Type B pancreatic cell (in vitro differentiated cells): ENCODE measurements at regions not wholly inside any gene's neighbourhood (a gene's known extent, or its start where the extent isn't known, plus 50 kb on each side); places are given as distances from the start of the nearest gene placed in this dataset.

ENCODE experiments used
- DNase-seq: peaks from one replicate; pipeline ENCODE4 v3.0.0; 2021; ENCODE audit warnings: mixed read lengths; ENCODE audit not compliant: unreplicated experiment; ENCODE audit errors: extremely low spot score
- H3K27ac Mint-ChIP-seq: 2 replicates; pipeline ENCODE4 v1.8.0; 2021; ENCODE audit warnings: mild to moderate bottlenecking, mixed read lengths
- H3K27me3 Mint-ChIP-seq: 2 replicates; pipeline ENCODE4 v1.8.0; 2021; ENCODE audit warnings: mixed read lengths
- H3K36me3 Mint-ChIP-seq: 2 replicates; pipeline ENCODE4 v1.8.0; 2021; ENCODE audit warnings: mixed read lengths
- H3K4me1 Mint-ChIP-seq: one replicate; pipeline ENCODE4 v1.8.0; 2021; ENCODE audit warnings: mixed read lengths; ENCODE audit not compliant: unreplicated experiment
- H3K4me3 Mint-ChIP-seq: 2 replicates; pipeline ENCODE4 v1.8.0; 2021; ENCODE audit warnings: mild to moderate bottlenecking, mixed read lengths
- H3K9me3 Mint-ChIP-seq: 2 replicates; pipeline ENCODE4 v1.8.0; 2021; ENCODE audit warnings: mixed read lengths
- CTCF ChIP-seq: fragments of 200-600 bp; sonication (generic); conservative IDR thresholded peaks from 2 replicates; pipeline ENCODE4 v1.5.0; 2021; ENCODE audit warnings: antibody characterized with exemption, mild to moderate bottlenecking

DNA sequence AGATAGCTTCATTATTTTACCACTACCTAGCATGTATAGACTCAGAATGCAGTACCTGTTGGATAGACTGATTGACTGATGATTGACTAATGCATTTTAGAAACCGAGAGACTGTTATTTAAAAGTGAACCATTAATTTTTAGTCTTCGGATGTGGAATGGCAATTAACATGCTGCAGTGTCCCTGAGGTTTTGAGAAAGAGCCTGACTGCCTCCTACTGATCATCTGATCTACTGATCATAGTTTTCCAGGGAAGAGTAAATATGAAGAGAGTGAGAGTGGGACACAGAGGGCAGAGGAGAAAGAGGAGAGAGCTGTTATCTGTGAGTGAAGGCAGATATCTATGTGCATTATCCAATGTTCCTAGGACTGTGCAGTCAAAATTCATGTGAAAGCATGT is 764.7 kb downstream of the TRIML1 start:
- Mint-ChIP-seq H3K4me3 (no peak overlapping the region), H3K4me1 (no peaks in the 10 kb centered on the region), H3K27me3 (no peaks in the 10 kb centered on the region), H3K36me3 (no peaks in the 10 kb centered on the region), H3K9me3 (no peaks in the 10 kb centered on the region), H3K27ac (no peak overlapping the region)
- DNase-seq, result no peak
- no peak for TF ChIP-seq CTCF

DNA sequence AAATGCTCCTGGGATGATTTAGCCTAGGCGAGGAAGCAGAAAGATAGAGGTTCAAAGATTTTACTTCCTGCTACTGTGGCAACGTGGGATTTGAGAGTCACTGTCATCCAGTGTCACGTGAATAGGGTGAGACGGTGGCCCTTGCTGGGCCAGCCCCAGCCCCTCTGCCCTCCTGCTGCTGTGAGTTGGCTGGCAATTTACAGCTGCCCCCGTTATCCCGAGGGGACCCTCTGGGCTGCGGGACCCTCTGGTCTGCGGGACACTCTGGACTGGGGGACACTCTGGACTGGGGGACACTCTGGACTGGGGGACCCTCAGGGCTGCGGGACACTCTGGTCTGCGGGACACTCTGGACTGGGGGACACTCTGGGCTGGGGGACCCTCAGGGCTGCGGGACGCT is 765.4 kb downstream of the TRIML1 start:
- no peak for TF ChIP-seq CTCF
- Mint-ChIP-seq H3K27me3 (no peaks in the 10 kb centered on the region), H3K9me3 (no peaks in the 10 kb centered on the region), H3K4me3 (no peak overlapping the region), H3K36me3 (no peaks in the 10 kb centered on the region), H3K4me1 (no peaks in the 10 kb centered on the region), H3K27ac (no peak overlapping the region)
- no peak for DNase-seq

DNA sequence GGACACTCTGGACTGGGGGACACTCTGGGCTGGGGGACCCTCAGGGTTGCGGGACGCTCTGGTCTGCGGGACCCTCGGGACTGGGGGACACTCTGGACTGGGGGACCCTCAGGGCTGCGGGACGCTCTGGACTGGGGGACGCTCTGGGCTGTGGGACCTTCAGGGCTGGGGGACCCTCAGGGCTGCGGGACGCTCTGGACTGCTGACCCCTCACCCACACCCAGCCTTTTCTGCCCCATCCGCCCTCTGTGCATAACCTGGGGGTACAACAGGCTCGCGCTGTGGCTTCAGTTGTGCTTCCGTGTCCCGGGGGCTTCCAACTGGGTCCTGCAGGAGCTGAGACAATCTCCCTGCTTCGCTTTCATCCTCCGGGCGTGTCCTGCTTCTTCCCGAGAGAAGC is 766.0 kb downstream of the TRIML1 start:
- Mint-ChIP-seq H3K4me1 (no peaks in the 10 kb centered on the region), H3K27me3 (no peaks in the 10 kb centered on the region), H3K9me3 (no peaks in the 10 kb centered on the region), H3K27ac (no peak overlapping the region), H3K36me3 (no peaks in the 10 kb centered on the region), H3K4me3 (no peak overlapping the region)
- no peak for TF ChIP-seq CTCF
- no peak for DNase-seq

GRCh38 chr4:188911199-188911598 is 772.0 kb downstream of the TRIML1 start:
- no peak overlapping the region for H3K4me3 Mint-ChIP-seq
- DNase-seq, result no peak
- H3K27ac Mint-ChIP-seq, result no peak overlapping the region
- H3K36me3 Mint-ChIP-seq, result no peaks in the 10 kb centered on the region
- no peaks in the 10 kb centered on the region for H3K4me1 Mint-ChIP-seq
- TF ChIP-seq CTCF, result no peak
- H3K9me3 Mint-ChIP-seq, result no peaks in the 10 kb centered on the region
- no peaks in the 10 kb centered on the region for H3K27me3 Mint-ChIP-seq

DNA sequence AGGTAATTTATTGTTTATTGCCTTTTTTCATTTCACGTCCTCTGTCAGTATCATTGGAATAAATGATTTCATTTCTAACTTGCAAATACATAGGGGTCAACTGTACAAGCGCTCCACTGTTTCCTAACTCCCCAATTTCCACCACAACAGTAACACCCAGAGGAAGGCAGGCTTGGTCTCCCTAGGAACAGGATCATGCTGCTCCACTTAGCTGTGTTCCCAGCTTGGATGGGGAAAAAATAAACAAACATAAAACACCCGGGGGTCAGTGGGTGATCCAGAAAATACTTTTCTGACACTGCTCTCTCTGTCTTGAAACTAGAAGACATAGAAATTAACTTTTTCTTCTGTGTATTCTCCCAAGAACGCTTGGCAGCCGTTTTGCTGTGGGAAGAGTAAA is 772.5 kb downstream of the TRIML1 start:
- Mint-ChIP-seq H3K27ac (no peak overlapping the region), H3K27me3 (no peaks in the 10 kb centered on the region), H3K9me3 (no peaks in the 10 kb centered on the region), H3K4me3 (no peak overlapping the region), H3K36me3 (no peaks in the 10 kb centered on the region), H3K4me1 (no peaks in the 10 kb centered on the region)
- no peak for DNase-seq
- TF ChIP-seq CTCF, result no peak

GRCh38 chr4:188915175-188915574 is 775.9 kb downstream of the TRIML1 start:
- no peak overlapping the region for H3K4me3 Mint-ChIP-seq
- DNase-seq, result no peak
- peaks cover 11% of the 10 kb centered on the region for H3K9me3 Mint-ChIP-seq
- no peaks in the 10 kb centered on the region for H3K27me3 Mint-ChIP-seq
- no peak for TF ChIP-seq CTCF
- no peak overlapping the region for H3K27ac Mint-ChIP-seq
- H3K36me3 Mint-ChIP-seq, result no peaks in the 10 kb centered on the region
- no peaks in the 10 kb centered on the region for H3K4me1 Mint-ChIP-seq
